HS-5 (cell line): ENCODE measurements at regions not wholly inside any gene's neighbourhood (a gene's known extent, or its start where the extent isn't known, plus 50 kb on each side); places are given as distances from the start of the nearest gene placed in this dataset.

Experiments used
- DNase-seq: peaks from one replicate; pipeline ENCODE4 v3.0.0-alpha.2; 2012; ENCODE audit warnings: low read depth

- peak; percentile 93 for DNase-seq
Observed at GRCh38 chr5:73374520-73375190, 73.9 kb downstream of the FOXD1 start.

- no peak for DNase-seq
Observed at GRCh38 chr5:73373814-73374510, 74.6 kb downstream of the FOXD1 start.

GRCh38 chr5:73370640-73371583, 77.7 kb downstream of the FOXD1 start:
- DNase-seq, result peak; percentile 98

GRCh38 chr5:73370095-73370494, 78.5 kb downstream of the FOXD1 start:
- DNase-seq, result no peak

GRCh38 chr5:73369278-73369677, 79.3 kb downstream of the FOXD1 start:
- DNase-seq, result no peak

- DNase-seq, result no peak
Observed at GRCh38 chr5:73367650-73368049, 80.9 kb downstream of the FOXD1 start.

GRCh38 chr5:73365990-73366667, 82.4 kb downstream of the FOXD1 start:
- no peak for DNase-seq

- DNase-seq, result no peak
Observed at GRCh38 chr5:73365301-73365853, 83.2 kb downstream of the FOXD1 start.

- DNase-seq, result peak; percentile 70
Observed at GRCh38 chr5:73363911-73364730, 84.5 kb downstream of the FOXD1 start.

GRCh38 chr5:73359395-73359794, 89.2 kb downstream of the FOXD1 start:
- DNase-seq, result no peak

- DNase-seq, result no peak
Observed at GRCh38 chr5:73358366-73358765, 90.2 kb downstream of the FOXD1 start.

GRCh38 chr5:73357576-73357975, 91.0 kb downstream of the FOXD1 start:
- DNase-seq, result no peak

GRCh38 chr5:73355108-73355507, 93.5 kb downstream of the FOXD1 start:
- no peak for DNase-seq

- DNase-seq, result no peak
Observed at GRCh38 chr5:73354406-73354805, 94.2 kb downstream of the FOXD1 start.

- DNase-seq, result no peak
Observed at GRCh38 chr5:73352649-73353230, 95.8 kb downstream of the FOXD1 start.

- DNase-seq, result no peak
Observed at GRCh38 chr5:73352243-73352642, 96.3 kb downstream of the FOXD1 start.

GRCh38 chr5:73351593-73351992, 97.0 kb downstream of the FOXD1 start:
- DNase-seq, result no peak

GRCh38 chr5:73346878-73347408, 101.6 kb downstream of the FOXD1 start:
- no peak for DNase-seq

GRCh38 chr5:73344835-73345234, 103.7 kb downstream of the FOXD1 start:
- DNase-seq, result no peak

GRCh38 chr5:73339711-73340110, 108.9 kb downstream of the FOXD1 start:
- DNase-seq, result no peak
